Activated CD8-positive, alpha-beta T cell treated with anti-CD3 and anti-CD28 coated beads, Interleukin-2, amount 10 ng/mL, durations not matched to agents 7 days and 5 days (primary cell): ENCODE measurements at regions not wholly inside any gene's neighbourhood (a gene's known extent, or its start where the extent isn't known, plus 50 kb on each side); places are given as distances from the start of the nearest gene placed in this dataset.

ENCODE experiments used
- ATAC-seq: fragments of 150-1000 bp; cut with Tn5 transposase; one replicate; pipeline ENCODE4 v1.10.0; 2021; ENCODE audit warnings: moderate library complexity
- CTCF ChIA-PET: fragments of 350-600 bp; sonication (Branson Sonifier 250); formaldehyde crosslinking; loops from one replicate; lab custom pipeline; 2021; ENCODE audit warnings: antibody characterized with exemption; lab: Charles Lee
- POLR2A ChIA-PET: fragments of 350-600 bp; sonication (Branson Sonifier 250); formaldehyde crosslinking; loops from one replicate; lab custom pipeline; 2021; ENCODE audit warnings: antibody characterized with exemption; lab: Charles Lee
- DNase-seq: peaks from one replicate; pipeline ENCODE4 v3.0.0-alpha.2; 2020
- H3K27ac Mint-ChIP-seq: one replicate; pipeline ENCODE4 v1.8.0; 2021; ENCODE audit warnings: mild to moderate bottlenecking, mixed read lengths
- H3K27me3 Mint-ChIP-seq: one replicate; pipeline ENCODE4 v1.8.0; 2021; ENCODE audit warnings: low read depth, mixed read lengths
- H3K36me3 Mint-ChIP-seq: one replicate; pipeline ENCODE4 v1.8.0; 2021; ENCODE audit warnings: low read depth, mixed read lengths
- H3K4me1 Mint-ChIP-seq: one replicate; pipeline ENCODE4 v1.8.0; 2021; ENCODE audit warnings: low read depth, mixed read lengths
- H3K4me3 Mint-ChIP-seq: one replicate; pipeline ENCODE4 v1.8.0; 2021; ENCODE audit warnings: mild to moderate bottlenecking, mixed read lengths
- H3K9me3 Mint-ChIP-seq: one replicate; pipeline ENCODE4 v1.8.0; 2022; ENCODE audit warnings: mixed read lengths; ENCODE audit not compliant: insufficient read depth

- Mint-ChIP-seq H3K36me3 (no peaks in the 10 kb centered on the region), H3K9me3 (no peaks in the 10 kb centered on the region), H3K27me3 (peaks cover 2% of the 10 kb centered on the region), H3K27ac (no peak overlapping the region), H3K4me1 (no peaks in the 10 kb centered on the region), H3K4me3 (no peak overlapping the region)
- no peak for DNase-seq
- no peak for ATAC-seq
- ChIA-PET CTCF (no interaction called here), POLR2A (no interaction called here)
These were observed 77.2 kb upstream of the HS3ST2 start for GRCh38 chr16:22736791-22737190.

DNA sequence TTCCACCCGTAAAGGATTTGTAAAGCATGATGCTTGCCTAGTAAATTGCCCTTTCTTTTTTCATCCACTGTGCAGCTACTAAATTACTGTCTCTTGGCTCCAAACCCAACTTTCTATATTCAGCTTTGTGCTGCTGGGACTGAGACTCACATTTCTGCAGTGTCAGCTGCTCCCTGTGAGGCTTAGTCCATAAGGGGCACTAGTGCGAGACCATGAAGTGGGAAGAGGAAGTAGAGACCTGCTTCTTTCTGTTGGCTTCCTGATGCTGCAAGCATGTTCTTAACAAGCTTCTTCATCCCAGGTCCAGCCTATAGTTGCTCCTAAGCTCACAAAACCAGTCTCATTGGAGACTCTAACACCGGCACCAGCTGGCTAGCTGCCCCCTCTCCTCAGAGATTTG, 74.9 kb upstream of the HS3ST2 start:
- Mint-ChIP-seq H3K4me3 (no peak overlapping the region), H3K4me1 (no peaks in the 10 kb centered on the region), H3K36me3 (no peaks in the 10 kb centered on the region), H3K9me3 (no peaks in the 10 kb centered on the region), H3K27ac (no peak overlapping the region), H3K27me3 (peaks cover 2% of the 10 kb centered on the region)
- ChIA-PET POLR2A (no interaction called here), CTCF (no interaction called here)
- DNase-seq (no peak), ATAC-seq (no peak)

GRCh38 chr16:22743401-22743800, 70.6 kb upstream of the HS3ST2 start:
- Mint-ChIP-seq H3K4me3 (no peak overlapping the region), H3K36me3 (no peaks in the 10 kb centered on the region), H3K27me3 (peaks cover 4% of the 10 kb centered on the region), H3K9me3 (no peaks in the 10 kb centered on the region), H3K4me1 (no peaks in the 10 kb centered on the region), H3K27ac (no peak overlapping the region)
- ChIA-PET CTCF (no interaction called here), POLR2A (no interaction called here)
- DNase-seq, result no peak
- ATAC-seq, result no peak

- DNase-seq, result no peak
- ATAC-seq, result no peak
- H3K27me3 Mint-ChIP-seq, result peaks cover 4% of the 10 kb centered on the region
- H3K4me1 Mint-ChIP-seq, result no peaks in the 10 kb centered on the region
- no peak overlapping the region for H3K4me3 Mint-ChIP-seq
- CTCF ChIA-PET, result no interaction called here
- POLR2A ChIA-PET, result no interaction called here
- H3K36me3 Mint-ChIP-seq, result no peaks in the 10 kb centered on the region
- H3K9me3 Mint-ChIP-seq, result peaks cover 5% of the 10 kb centered on the region
- H3K27ac Mint-ChIP-seq, result no peak overlapping the region
These were observed 62.8 kb upstream of the HS3ST2 start for GRCh38 chr16:22751104-22751667.

DNA sequence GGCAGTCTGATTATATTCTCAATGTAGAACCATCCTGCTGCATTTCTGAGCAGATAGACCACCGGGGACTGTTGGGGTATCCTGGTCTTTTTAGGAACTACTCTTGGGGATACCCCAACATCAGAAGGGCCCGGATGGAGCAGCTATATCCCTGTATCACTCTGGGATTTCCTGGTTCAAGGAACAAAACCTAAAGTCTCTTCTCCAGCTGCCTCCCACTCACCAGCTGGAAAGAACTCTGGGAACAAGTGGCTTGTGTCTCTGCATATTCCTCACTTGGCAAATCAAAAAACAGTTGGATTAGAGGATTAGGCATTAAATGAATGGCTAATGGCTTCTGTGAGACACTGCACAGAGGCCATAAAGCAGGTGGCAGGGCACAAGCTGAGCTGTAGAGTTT, 62.3 kb upstream of the HS3ST2 start:
- ATAC-seq (no peak), DNase-seq (no peak)
- peaks cover 5% of the 10 kb centered on the region for H3K27me3 Mint-ChIP-seq
- H3K4me3 Mint-ChIP-seq, result no peak overlapping the region
- no peak overlapping the region for H3K27ac Mint-ChIP-seq
- no peaks in the 10 kb centered on the region for H3K36me3 Mint-ChIP-seq
- peaks cover 5% of the 10 kb centered on the region for H3K9me3 Mint-ChIP-seq
- CTCF ChIA-PET, result no interaction called here
- H3K4me1 Mint-ChIP-seq, result no peaks in the 10 kb centered on the region
- POLR2A ChIA-PET, result no interaction called here

DNA sequence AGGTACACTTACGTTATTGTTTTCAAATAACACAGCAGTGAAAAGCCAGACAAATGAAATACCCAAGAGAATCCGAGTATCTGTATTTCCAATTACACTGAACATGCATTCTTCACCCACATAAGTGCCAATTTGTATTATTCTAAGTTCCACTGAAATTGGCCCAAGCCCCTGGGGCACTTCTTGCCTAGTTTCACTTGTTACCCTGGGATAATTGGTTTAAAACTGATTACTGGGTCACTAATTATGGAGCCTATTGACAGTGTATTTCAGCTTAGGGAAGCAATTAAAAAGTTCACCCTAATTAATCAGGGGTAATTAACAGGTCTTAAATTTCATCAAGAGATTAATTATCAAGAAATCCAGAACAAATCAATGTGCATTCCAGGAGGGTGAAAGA, 60.5 kb upstream of the HS3ST2 start:
- no peaks in the 10 kb centered on the region for H3K4me1 Mint-ChIP-seq
- DNase-seq, result no peak
- H3K27ac Mint-ChIP-seq, result no peak overlapping the region
- H3K36me3 Mint-ChIP-seq, result no peaks in the 10 kb centered on the region
- peaks cover 6% of the 10 kb centered on the region for H3K27me3 Mint-ChIP-seq
- H3K4me3 Mint-ChIP-seq, result no peak overlapping the region
- ChIA-PET CTCF (no interaction called here), POLR2A (no interaction called here)
- H3K9me3 Mint-ChIP-seq, result peaks cover 5% of the 10 kb centered on the region
- ATAC-seq, result no peak

DNA sequence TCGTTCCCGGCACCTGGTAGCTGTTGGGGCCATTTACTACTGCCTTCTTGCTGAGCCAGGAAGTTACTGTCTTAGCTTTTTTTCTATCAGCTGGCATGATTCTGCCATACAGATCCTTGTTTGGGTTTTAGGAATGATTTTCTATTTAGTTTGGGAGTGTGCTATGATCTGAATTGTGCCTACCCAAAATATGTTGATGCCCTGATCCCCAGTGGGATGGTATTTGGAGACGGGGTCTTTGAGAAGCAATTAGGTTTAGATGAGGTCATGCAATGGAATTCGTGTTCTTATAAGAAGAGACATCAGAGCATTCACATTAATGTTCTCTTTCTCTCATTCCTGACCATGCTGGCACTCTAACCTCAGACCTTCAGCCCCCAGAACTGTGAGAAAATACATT, 59.4 kb upstream of the HS3ST2 start:
- CTCF ChIA-PET, result no interaction called here

GRCh38 chr16:22757202-22757601, 56.8 kb upstream of the HS3ST2 start:
- Mint-ChIP-seq H3K27ac (no peak overlapping the region), H3K27me3 (peaks cover 6% of the 10 kb centered on the region), H3K4me1 (no peaks in the 10 kb centered on the region), H3K36me3 (no peaks in the 10 kb centered on the region), H3K9me3 (no peaks in the 10 kb centered on the region), H3K4me3 (no peak overlapping the region)
- DNase-seq, result no peak
- POLR2A ChIA-PET, result no interaction called here
- no peak for ATAC-seq
- CTCF ChIA-PET, result no interaction called here

More for the DNA sequence above, 59.4 kb upstream of the HS3ST2 start:
- POLR2A ChIA-PET, result no interaction called here
- ATAC-seq (no peak), DNase-seq (no peak)
- no peak overlapping the region for H3K4me3 Mint-ChIP-seq
- peaks cover 5% of the 10 kb centered on the region for H3K9me3 Mint-ChIP-seq
- H3K27ac Mint-ChIP-seq, result no peak overlapping the region
- no peaks in the 10 kb centered on the region for H3K36me3 Mint-ChIP-seq
- H3K4me1 Mint-ChIP-seq, result no peaks in the 10 kb centered on the region
- H3K27me3 Mint-ChIP-seq, result peaks cover 6% of the 10 kb centered on the region

DNA sequence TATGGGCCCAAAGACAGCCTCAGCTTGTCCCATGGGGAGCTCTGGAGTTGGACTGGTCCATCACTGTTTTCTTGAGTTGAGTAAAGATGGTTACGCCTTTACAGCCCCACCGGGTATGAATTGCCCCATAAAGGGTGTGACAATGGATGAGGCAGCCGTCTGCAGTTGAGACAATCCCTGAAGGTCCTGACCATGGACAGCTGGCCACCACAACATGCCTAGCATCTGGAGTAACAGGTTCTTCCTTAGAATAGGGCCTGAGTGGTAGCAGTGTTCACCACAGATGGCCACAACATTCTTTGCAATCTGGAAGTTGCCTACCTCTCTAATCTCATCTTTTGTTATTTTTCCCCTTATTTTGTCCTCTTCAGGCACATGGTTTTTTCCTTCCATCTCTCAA, 51.5 kb upstream of the HS3ST2 start:
- Mint-ChIP-seq H3K4me3 (no peak overlapping the region), H3K27ac (no peak overlapping the region), H3K36me3 (no peaks in the 10 kb centered on the region), H3K9me3 (no peaks in the 10 kb centered on the region), H3K4me1 (no peaks in the 10 kb centered on the region), H3K27me3 (peaks cover 6% of the 10 kb centered on the region)
- ChIA-PET CTCF (no interaction called here), POLR2A (no interaction called here)
- DNase-seq (no peak), ATAC-seq (no peak)

DNA sequence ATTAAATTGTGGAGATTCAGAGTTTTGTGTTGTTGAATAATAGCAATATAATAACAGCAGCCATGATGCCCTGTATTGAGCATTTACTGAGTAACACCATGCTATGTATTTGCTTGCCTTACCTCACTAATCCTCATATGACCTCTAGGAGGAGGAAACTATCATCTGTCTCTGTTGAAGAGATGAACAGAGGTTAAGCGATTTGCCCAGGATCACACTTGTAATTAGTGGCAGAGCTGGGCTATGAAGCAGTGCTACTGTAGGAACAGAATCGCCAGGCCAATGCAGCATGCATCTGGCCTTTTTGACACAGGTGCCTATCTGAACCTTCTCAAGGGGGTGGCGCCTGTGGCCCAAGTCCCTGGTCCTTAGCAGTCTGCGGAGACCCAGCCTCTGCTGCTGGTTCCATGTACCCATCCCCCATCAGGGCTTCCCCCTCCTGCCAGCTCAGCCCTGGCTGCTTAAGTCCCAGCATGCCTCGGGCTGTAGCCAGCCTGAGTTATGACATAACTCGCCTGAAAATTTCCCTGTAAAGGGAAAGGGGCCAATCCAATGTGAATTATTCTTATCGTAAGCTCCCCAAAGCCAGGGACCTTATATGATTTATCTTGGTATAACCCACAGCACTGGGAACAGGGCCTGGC, 50.4 kb upstream of the HS3ST2 start:
- no peak overlapping the region for H3K4me3 Mint-ChIP-seq
- ChIA-PET CTCF (no interaction called here), POLR2A (no interaction called here)
- H3K36me3 Mint-ChIP-seq, result no peaks in the 10 kb centered on the region
- peaks cover 6% of the 10 kb centered on the region for H3K27me3 Mint-ChIP-seq
- H3K9me3 Mint-ChIP-seq, result no peaks in the 10 kb centered on the region
- no peak for ATAC-seq
- DNase-seq, result no peak
- H3K4me1 Mint-ChIP-seq, result no peaks in the 10 kb centered on the region
- H3K27ac Mint-ChIP-seq, result no peak overlapping the region
